ENCODE measurements at regions not wholly inside any gene's neighbourhood (a gene's known extent, or its start where the extent isn't known, plus 50 kb on each side); places are given as distances from the start of the nearest gene placed in this dataset.

- DNase-seq: no peak
Measured at GRCh38 chr18:24797981-24798380, 337.5 kb downstream of the HRH4 start.

- no peak for DNase-seq
Measured at GRCh38 chr18:24799176-24799575, 338.7 kb downstream of the HRH4 start.

GRCh38 chr18:24799720-24800119 lies 339.3 kb downstream of the HRH4 start:
- no peak for DNase-seq

GRCh38 chr18:24801001-24801400 lies 340.6 kb downstream of the HRH4 start:
- DNase-seq: no peak

GRCh38 chr18:24802456-24802855 lies 342.0 kb downstream of the HRH4 start:
- DNase-seq: no peak

GRCh38 chr18:24805156-24805555 lies 344.7 kb downstream of the HRH4 start:
- no peak for DNase-seq

GRCh38 chr18:24809173-24809950 lies 348.9 kb downstream of the HRH4 start:
- DNase-seq: no peak

- no peak for DNase-seq
Measured at GRCh38 chr18:24810561-24811305, 350.3 kb downstream of the HRH4 start.

- DNase-seq: no peak
Measured at GRCh38 chr18:24811950-24812681, 351.7 kb downstream of the HRH4 start.

GRCh38 chr18:24814521-24814920 lies 354.1 kb downstream of the HRH4 start:
- DNase-seq: no peak

- no peak for DNase-seq
Measured at GRCh38 chr18:24817150-24817549, 356.7 kb downstream of the HRH4 start.

- no peak for DNase-seq
Measured at GRCh38 chr18:24817587-24818371, 357.3 kb downstream of the HRH4 start.

- DNase-seq: no peak
Measured at GRCh38 chr18:24818441-24818840, 358.0 kb downstream of the HRH4 start.

GRCh38 chr18:24819141-24819890 lies 358.9 kb downstream of the HRH4 start:
- no peak for DNase-seq

GRCh38 chr18:24825397-24825796 lies 365.0 kb downstream of the HRH4 start:
- DNase-seq: no peak

- no peak for DNase-seq
Measured at GRCh38 chr18:24826605-24827004, 366.2 kb downstream of the HRH4 start.

GRCh38 chr18:24827501-24827900 lies 367.1 kb downstream of the HRH4 start:
- no peak for DNase-seq

GRCh38 chr18:24831081-24831480 lies 370.6 kb downstream of the HRH4 start:
- no peak for DNase-seq

GRCh38 chr18:24831871-24832665 lies 371.6 kb downstream of the HRH4 start:
- DNase-seq: no peak

- DNase-seq: no peak
Measured at GRCh38 chr18:24835751-24836150, 375.3 kb downstream of the HRH4 start.

GRCh38 chr18:24837066-24837465 lies 376.6 kb downstream of the HRH4 start:
- peak; percentile 5 for DNase-seq

Data from NCI-H1048 (cell line).